ENCODE measurements at regions not wholly inside any gene's neighbourhood (a gene's known extent, or its start where the extent isn't known, plus 50 kb on each side); places are given as distances from the start of the nearest gene placed in this dataset.

- H3K4me3 Mint-ChIP-seq (ENCODE audit: unreplicated experiment) = no peak overlapping the region
Observed at GRCh38 chr10:7043055-7043653, 367.7 kb downstream of the SFMBT2 start.

GRCh38 chr10:7042419-7043054 is 368.3 kb downstream of the SFMBT2 start:
- Mint-ChIP-seq H3K4me1 (ENCODE audit: low read depth, unreplicated experiment) (no peaks in the 10 kb centered on the region), H3K27ac (ENCODE audit: unreplicated experiment) (no peak overlapping the region), H3K27me3 (ENCODE audit: unreplicated experiment) (peaks cover 4% of the 10 kb centered on the region), H3K4me3 (ENCODE audit: unreplicated experiment) (no peak overlapping the region), H3K9me3 (ENCODE audit: unreplicated experiment) (no peaks in the 10 kb centered on the region), H3K36me3 (ENCODE audit: unreplicated experiment) (no peaks in the 10 kb centered on the region)
- DNase-seq = no peak
- no peak for TF ChIP-seq CTCF (IDR thresholded peaks at IDR 0.05; ENCODE audit: partially characterized antibody, unreplicated experiment)

More at GRCh38 chr10:7043055-7043653, 367.7 kb downstream of the SFMBT2 start:
- Mint-ChIP-seq H3K4me1 (ENCODE audit: low read depth, unreplicated experiment) (no peaks in the 10 kb centered on the region), H3K9me3 (ENCODE audit: unreplicated experiment) (no peaks in the 10 kb centered on the region), H3K36me3 (ENCODE audit: unreplicated experiment) (no peaks in the 10 kb centered on the region), H3K27me3 (ENCODE audit: unreplicated experiment) (peaks cover 4% of the 10 kb centered on the region), H3K27ac (ENCODE audit: unreplicated experiment) (no peak overlapping the region)
- TF ChIP-seq CTCF (IDR thresholded peaks at IDR 0.05; ENCODE audit: partially characterized antibody, unreplicated experiment) = no peak
- DNase-seq = no peak

GRCh38 chr10:7042000-7042399 is 368.8 kb downstream of the SFMBT2 start:
- no peaks in the 10 kb centered on the region for H3K36me3 Mint-ChIP-seq (ENCODE audit: unreplicated experiment)
- H3K27me3 Mint-ChIP-seq (ENCODE audit: unreplicated experiment) = peaks cover 3% of the 10 kb centered on the region
- TF ChIP-seq CTCF (IDR thresholded peaks at IDR 0.05; ENCODE audit: partially characterized antibody, unreplicated experiment) = no peak
- H3K9me3 Mint-ChIP-seq (ENCODE audit: unreplicated experiment) = no peaks in the 10 kb centered on the region
- H3K27ac Mint-ChIP-seq (ENCODE audit: unreplicated experiment) = no peak overlapping the region
- H3K4me3 Mint-ChIP-seq (ENCODE audit: unreplicated experiment) = no peak overlapping the region
- no peak for DNase-seq
- H3K4me1 Mint-ChIP-seq (ENCODE audit: low read depth, unreplicated experiment) = no peaks in the 10 kb centered on the region

GRCh38 chr10:7040681-7041080 is 370.2 kb downstream of the SFMBT2 start:
- Mint-ChIP-seq H3K27ac (ENCODE audit: unreplicated experiment) (no peak overlapping the region), H3K36me3 (ENCODE audit: unreplicated experiment) (no peaks in the 10 kb centered on the region), H3K9me3 (ENCODE audit: unreplicated experiment) (no peaks in the 10 kb centered on the region), H3K4me1 (ENCODE audit: low read depth, unreplicated experiment) (no peaks in the 10 kb centered on the region), H3K27me3 (ENCODE audit: unreplicated experiment) (no peaks in the 10 kb centered on the region), H3K4me3 (ENCODE audit: unreplicated experiment) (no peak overlapping the region)
- DNase-seq = no peak
- no peak for TF ChIP-seq CTCF (IDR thresholded peaks at IDR 0.05; ENCODE audit: partially characterized antibody, unreplicated experiment)

GRCh38 chr10:7039859-7040258 is 371.0 kb downstream of the SFMBT2 start:
- no peaks in the 10 kb centered on the region for H3K36me3 Mint-ChIP-seq (ENCODE audit: unreplicated experiment)
- H3K4me3 Mint-ChIP-seq (ENCODE audit: unreplicated experiment) = no peak overlapping the region
- H3K4me1 Mint-ChIP-seq (ENCODE audit: low read depth, unreplicated experiment) = no peaks in the 10 kb centered on the region
- TF ChIP-seq CTCF (IDR thresholded peaks at IDR 0.05; ENCODE audit: partially characterized antibody, unreplicated experiment) = no peak
- DNase-seq = no peak
- no peaks in the 10 kb centered on the region for H3K27me3 Mint-ChIP-seq (ENCODE audit: unreplicated experiment)
- no peaks in the 10 kb centered on the region for H3K9me3 Mint-ChIP-seq (ENCODE audit: unreplicated experiment)
- no peak overlapping the region for H3K27ac Mint-ChIP-seq (ENCODE audit: unreplicated experiment)

All from glutamatergic neuron (in vitro differentiated cells).